Posterior vena cava (tissue), 2 donors: ENCODE measurements at regions not wholly inside any gene's neighbourhood (a gene's known extent, or its start where the extent isn't known, plus 50 kb on each side); places are given as distances from the start of the nearest gene placed in this dataset.
"Not testable (repeated sequence)": the region's sequence is repeated elsewhere in the genome, so short reads cannot be mapped to it uniquely, and the experiment has no call there.

Experiments used
- DNase-seq: peaks from one replicate; pipeline ENCODE4 v3.0.0-alpha.2; 2020; ENCODE audit warnings: low spot score
- intact Hi-C, 2 donors: fragments of 100-400 bp; cut with DNase I; formaldehyde crosslinking; loops; one replicate each; pipeline versions ENCODE4 v1.14.1 to v1.14.2; 2022 to 2023
- donor health status: DM: yes; HTN: yes; CAD: no.
- donor health status: DM: yes; HTN: yes; CAD: no.

DNA sequence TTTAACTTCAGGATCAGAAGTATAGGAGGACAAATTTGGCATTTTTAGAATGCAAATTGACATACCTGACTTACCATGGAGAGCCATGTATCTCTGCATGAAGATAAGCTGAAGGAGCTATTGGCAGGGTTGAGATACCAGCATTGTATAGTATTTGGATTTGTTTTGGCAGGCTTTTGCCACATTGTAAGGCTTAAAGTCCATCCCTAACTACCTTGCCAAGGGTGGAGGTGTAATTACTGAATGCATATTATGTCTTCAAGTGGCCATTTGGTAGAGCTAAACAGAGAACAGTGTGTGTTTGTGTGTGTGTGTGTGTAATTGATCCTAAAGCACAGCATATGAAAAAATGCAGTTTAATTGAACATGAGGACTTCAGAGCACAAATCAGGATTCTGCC, 324.7 kb downstream of the FAM170A start:
- no peak for DNase-seq
- intact Hi-C loops, result no loop called here

- intact Hi-C loops, result no loop called here
- DNase-seq, result no peak
Measured at GRCh38 chr5:119961993-119962392, 332.6 kb downstream of the FAM170A start.

GRCh38 chr5:119966028-119966427, 336.7 kb downstream of the FAM170A start:
- intact Hi-C loops, result no loop called here
- DNase-seq, result no peak

- DNase-seq, result no peak
- intact Hi-C loops, result no loop called here
Measured at GRCh38 chr5:119968690-119969089, 339.3 kb downstream of the FAM170A start.

DNA sequence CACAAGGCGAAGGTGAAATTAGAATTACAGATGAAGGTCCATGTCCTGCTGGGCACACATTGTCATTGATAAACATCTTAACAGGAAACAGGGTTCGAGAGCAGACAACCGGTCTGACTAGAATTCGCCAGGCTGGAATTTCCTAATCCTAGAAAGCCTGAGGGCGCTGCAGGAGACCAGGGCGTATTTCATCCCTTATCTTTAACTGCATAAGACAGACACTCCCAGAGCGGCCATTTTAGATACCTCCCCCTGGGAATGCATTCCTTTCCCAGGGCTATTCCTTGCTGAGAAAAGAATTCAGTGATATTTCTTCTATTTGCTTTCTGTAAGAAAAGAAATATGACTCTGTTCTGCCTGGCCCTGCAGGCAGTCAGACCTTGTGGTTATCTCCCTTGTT, 357.7 kb downstream of the FAM170A start:
- intact Hi-C loops, DNase-seq: not testable (repeated sequence)

GRCh38 chr5:119991625-119992024, 362.3 kb downstream of the FAM170A start:
- intact Hi-C loops, result no loop called here
- no peak for DNase-seq

- no peak for DNase-seq
- intact Hi-C loops, result no loop called here
Measured at GRCh38 chr5:119996128-119996527, 366.8 kb downstream of the FAM170A start.

DNA sequence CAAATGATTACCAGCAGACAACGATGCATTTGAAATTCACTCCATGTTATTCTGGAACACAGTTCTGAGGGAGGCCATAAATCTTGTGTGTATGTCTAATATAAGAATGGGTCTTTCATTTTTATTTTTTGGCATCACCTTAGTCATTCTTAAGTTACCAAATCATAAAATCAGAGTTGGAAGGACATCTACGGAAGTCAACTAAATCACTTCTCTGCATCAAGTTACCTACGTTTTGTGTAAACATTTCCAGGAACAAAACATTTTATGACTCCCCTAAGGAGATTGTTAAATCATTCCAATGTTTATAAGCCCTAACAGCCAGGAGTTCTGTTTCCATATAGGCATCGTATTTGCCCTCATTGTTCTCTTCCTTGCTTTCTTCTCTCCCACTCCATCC, 378.2 kb downstream of the FAM170A start:
- DNase-seq, result no peak
- intact Hi-C loops, result no loop called here

DNA sequence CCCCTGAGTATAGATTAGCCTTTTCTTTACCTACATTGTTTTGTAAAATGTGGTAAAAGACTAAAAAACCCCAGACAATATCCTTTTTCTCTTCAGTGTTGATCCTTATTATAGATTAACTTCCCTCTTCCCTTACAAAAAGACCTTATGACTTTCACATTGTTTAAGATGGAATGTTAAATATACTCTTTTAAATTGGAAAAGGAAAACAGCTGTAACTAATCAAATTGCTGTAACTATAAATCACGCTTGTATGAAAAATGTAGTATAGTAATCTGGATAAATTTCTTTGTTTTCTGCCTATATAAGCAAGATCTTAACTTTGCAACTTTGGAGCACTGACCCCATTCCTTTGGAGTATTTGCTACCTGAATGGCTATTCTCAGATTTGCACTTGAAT, 383.1 kb downstream of the FAM170A start:
- DNase-seq, result no peak
- intact Hi-C loops, result no loop called here

GRCh38 chr5:120014535-120014934, 385.2 kb downstream of the FAM170A start:
- intact Hi-C loops, result no loop called here
- no peak for DNase-seq

- no peak for DNase-seq
- intact Hi-C loops, result no loop called here
Measured at GRCh38 chr5:120016717-120017382, 387.5 kb downstream of the FAM170A start.

GRCh38 chr5:120017513-120017912, 388.2 kb downstream of the FAM170A start:
- intact Hi-C loops, result no loop called here
- DNase-seq, result no peak

DNA sequence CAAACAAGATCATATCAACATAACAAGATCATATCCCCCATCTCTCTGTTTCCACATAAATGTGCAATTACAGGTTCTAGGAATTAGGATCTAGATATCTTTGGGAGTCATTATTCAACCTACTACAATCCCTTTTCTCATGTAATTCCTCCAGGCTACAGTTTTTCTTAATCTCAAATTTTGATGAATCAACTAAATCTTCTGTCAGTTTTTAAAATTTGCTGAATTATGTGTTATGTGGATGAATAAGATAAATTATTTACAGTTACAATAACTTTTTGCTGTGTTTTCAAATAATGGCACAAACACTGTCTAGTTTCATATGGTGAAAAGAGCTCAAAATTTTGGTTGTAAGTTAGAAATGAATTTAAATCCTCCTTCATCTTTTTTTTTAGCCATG, 405.8 kb downstream of the FAM170A start:
- intact Hi-C loops, result no loop called here
- no peak for DNase-seq

- intact Hi-C loops, result no loop called here
- no peak for DNase-seq
Measured at GRCh38 chr5:120035815-120036577, 406.6 kb downstream of the FAM170A start.

- DNase-seq, result no peak
- intact Hi-C loops, result no loop called here
Measured at GRCh38 chr5:120037451-120037850, 408.1 kb downstream of the FAM170A start.

DNA sequence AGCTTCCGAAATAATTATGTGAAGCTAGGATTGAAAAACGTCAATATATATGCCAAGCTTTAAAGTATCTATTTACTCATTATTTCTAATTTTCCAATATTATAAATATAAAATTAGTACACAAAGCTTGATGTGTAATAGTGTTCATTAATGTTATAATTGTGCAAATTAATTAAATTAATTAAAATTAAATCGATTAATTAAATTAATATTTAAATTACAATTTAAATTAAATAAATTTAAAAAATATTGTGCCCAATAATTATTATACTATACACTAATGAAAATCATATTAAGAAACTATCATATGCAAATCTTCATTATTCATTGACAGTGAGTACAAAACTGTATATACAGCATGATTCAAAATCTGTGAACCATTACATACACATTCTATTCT, 409.8 kb downstream of the FAM170A start:
- intact Hi-C loops, result no loop called here
- DNase-seq, result no peak

- DNase-seq, result no peak
- intact Hi-C loops, result no loop called here
Measured at GRCh38 chr5:120043431-120043830, 414.1 kb downstream of the FAM170A start.

GRCh38 chr5:120052916-120053828, 410.9 kb upstream of the PRR16 start:
- intact Hi-C loops, result no loop called here
- DNase-seq, result no peak

DNA sequence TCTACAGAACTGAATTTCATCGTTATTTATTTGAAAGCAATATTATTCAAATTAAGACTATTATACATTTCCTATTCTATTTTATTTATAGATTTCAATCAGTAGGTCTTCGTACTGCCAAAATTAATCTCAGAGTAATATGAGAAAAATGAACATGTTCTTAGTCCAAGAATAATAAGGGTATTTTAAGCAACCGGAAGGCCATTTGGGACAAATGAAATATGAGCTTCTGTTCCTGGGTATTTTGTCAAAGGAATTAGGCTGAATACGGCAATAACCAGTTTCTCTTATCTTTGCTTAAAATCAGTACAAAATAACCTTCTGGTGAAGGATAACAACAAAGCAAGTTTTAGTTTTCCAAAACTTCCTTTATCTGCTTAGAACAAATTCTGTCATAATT, 410.3 kb upstream of the PRR16 start:
- intact Hi-C loops, result no loop called here
- DNase-seq, result no peak

GRCh38 chr5:120055858-120056257, 408.2 kb upstream of the PRR16 start:
- intact Hi-C loops, result no loop called here
- no peak for DNase-seq
